ENCODE measurements at regions not wholly inside any gene's neighbourhood (a gene's known extent, or its start where the extent isn't known, plus 50 kb on each side); places are given as distances from the start of the nearest gene placed in this dataset.

DNA sequence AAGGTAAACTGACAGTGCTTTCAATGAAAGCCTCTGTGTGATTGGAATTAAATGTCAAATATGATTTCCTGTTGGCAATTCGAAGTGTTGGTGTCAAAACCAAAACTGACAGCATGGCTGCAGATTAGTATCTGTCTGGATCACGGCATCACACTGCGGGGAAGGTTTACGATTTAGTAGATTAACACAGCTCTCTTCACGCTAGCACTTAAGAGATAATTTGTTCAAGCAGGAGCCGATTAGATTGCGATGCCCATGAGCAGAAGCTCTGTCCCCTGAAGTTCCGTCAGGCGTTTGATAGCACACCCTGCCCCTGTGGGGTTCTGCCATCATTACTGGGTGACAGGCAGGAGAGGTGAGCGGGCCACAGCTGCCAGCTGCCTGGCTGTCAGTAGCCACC, 279.5 kb upstream of the AUTS2 start:
- no peak for DNase-seq

- no peak for DNase-seq
These were observed 269.8 kb upstream of the AUTS2 start for GRCh38 chr7:69328516-69328915.

DNA sequence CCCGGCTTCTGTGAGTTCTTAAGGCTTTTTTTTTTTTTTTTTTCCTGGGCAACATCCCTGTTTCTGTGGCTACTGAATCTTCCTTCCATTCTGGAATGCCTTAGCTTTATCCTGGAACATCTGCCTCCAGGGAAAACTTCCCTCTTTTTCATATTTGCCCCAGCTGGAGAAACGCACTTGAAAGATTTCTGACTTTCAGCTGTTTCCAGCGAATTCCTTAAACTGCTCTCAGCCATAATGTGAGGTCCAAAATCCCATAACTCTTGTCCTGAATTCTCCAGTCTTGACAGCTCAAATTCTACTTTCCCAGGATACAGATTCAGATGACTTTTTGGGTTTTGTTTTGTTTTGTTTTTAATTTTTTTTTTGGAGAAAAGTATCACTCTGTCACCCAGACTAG, 263.6 kb upstream of the AUTS2 start:
- no peak for DNase-seq

DNA sequence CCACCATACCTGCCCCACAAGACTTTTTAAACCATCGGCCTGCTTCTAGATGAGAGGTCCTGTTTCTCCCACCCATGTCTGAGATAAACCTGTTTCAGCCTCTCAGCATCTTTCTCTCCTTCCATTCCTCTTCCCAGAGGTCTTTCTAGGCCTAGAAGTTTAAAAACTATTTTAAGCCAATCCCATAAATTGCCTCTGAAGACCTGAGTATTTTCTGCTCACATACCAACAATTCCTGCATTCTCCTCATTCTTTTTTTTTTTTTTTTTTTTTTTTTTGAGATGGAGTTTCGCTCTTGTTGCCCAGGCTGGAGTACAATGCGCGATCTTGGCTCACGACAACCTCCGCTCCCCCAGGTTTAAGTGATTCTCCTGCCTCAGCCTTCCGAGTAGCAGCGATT, 262.9 kb upstream of the AUTS2 start:
- DNase-seq = no peak

DNA sequence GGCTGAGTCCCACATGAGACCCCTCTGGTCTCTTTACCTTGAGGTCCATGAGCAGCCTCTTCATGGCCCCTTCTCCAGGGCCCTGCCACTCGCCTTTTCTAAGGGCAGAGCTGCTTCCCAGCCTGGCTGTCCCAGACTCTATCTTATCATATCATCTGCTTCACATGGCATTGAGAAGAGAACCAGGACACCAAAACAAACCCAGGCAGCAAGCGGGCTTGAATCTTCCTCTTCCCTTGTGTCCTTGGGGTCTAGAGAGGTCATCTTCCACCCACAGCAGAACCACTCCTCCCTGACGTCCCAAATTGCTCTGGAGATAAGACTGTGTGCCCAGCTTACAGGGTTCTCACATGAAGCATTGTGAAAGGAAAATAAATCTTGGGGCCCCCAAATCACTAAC, 261.3 kb upstream of the AUTS2 start:
- DNase-seq = no peak

DNA sequence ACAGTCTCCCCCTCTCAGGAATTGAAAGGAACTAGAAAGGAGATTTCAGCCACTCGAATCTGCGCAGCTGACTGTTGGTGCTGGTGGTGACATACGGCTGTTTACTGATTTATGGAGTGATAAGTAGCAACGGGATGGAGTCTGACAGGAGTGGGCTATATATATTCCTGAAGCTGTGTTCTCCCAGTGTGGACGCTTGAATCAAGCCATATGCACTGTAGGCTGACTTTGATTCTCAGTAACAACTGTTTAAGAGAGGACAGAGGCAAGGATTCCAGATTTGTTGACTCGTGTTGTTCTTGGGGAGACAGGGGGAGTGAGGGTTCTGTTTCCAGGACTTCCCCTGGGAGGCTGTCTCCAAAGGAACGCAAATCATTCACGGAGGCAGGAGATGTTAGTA, 260.1 kb upstream of the AUTS2 start:
- no peak for DNase-seq

DNA sequence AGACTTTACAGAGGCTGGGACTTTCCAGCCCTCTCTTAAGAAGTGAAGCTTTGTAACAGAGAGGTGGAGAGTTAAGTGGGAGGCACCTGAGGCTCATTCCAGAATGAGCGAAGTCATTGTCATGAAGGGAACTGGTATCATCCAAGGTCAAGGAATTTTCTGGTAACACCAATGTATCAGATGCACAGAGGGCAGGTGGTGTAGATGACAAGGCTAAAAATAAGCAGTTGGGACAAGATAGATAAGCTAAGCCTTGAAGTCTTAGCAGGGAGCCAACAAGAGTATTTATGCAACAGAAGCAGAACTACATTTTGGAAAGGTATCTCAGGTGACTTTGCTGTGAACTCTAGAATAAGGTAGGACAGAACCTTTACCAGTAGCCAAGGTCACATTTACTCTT, 257.0 kb upstream of the AUTS2 start:
- no peak for DNase-seq

DNA sequence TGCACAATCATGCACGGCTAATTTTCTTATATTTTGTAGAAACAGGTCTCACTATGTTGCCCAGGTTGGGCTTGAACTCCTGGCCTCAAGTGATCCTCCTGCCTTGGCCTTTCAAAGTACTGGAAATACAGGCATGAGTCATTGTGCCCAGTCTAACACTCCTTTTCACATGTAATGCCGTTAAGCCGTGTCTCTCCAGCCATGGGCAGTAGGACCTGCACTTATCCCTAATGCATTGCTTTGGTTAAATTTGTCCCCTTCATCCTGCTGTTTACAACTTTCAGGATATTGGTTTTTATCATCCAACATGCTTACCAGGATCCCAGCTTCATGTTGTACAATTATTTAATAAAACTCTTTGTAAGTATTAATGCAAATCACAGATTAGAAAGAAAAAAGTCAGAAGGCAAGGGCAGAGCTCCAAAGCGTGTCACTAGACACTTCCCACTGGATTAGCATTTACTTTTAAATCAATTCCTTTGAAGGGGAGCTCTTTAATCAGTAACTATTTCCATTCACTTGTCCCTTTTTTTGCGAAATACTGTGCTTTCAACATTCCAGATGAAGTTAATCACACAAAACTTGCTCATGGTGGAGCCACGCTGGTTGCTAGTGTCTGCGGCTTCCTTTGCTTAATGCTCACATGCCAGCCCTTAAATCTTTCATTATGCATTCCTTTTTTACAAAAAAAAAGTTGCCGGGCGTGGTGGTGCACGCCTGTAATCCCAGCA, 256.0 kb upstream of the AUTS2 start:
- DNase-seq = no peak

DNA sequence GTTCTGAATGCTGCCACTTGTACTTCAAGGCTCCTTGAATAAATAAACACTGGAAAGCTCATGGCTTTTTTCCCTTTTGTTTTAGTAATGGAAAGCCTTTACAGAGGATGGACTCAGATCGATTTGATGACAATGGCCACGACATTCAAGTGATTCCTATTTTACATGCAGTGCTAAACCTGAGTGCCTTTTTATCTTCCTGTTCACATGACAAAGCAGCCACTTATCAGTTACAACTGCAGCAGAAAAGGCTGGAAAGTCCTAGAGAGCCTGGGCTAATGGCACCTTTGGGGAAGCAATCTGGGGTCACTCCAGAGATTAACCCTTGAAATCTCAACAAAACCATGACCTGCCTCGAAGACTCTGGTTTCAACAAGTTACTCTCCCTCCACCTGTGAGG, 249.0 kb upstream of the AUTS2 start:
- DNase-seq = no peak

DNA sequence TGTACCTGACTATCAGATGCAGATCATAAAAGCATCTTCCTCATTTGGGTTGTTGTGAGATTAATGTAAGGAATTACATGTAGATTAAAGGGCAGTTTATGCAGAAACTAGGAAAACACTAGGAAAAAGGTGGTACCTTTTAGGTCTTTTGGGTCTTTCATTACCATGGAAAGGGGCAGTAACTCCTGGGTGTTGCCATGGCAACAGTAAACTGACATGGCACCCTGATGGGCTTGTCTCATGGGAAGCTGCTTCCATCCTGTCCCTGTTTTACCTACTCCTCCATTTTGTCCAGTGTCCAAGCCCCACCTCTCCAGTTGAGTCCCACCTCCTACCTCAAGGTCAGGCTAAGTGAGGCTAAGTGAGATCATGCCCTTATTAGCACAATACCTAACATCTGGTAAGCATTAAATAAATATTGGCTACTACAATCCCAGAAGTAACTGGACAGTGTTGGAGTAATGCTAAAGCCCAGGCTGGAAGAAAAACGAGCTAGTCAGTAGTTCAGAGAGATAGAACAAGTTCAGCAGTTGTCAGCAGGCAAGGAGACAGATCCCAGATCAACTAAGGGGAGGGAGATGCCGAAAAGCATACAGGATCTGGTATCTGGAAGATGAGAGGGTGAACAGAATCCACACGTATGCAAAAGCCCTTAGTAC, 240.0 kb upstream of the AUTS2 start:
- DNase-seq = no peak

- no peak for DNase-seq
These were observed 239.1 kb upstream of the AUTS2 start for GRCh38 chr7:69359003-69359700.

DNA sequence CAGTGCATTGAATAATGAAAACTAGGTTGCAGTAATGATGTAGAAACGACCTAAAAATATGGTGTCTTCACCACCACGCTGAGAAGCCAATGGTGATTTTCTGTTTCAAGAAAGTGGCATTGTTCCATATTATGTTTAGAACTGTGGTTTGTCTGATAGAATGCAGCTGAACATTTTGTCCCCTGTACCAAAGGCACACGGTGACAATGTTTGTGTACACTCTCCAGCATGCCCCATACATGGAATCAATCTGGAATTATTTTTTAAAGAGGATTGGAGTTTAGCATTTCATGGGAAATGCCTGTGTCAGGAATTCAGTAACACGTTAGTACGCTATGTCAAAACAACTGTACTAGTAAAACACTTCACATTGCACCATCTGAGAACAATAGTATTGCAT, 237.4 kb upstream of the AUTS2 start:
- DNase-seq = no peak

- no peak for DNase-seq
These were observed 235.1 kb upstream of the AUTS2 start for GRCh38 chr7:69363136-69363535.

DNA sequence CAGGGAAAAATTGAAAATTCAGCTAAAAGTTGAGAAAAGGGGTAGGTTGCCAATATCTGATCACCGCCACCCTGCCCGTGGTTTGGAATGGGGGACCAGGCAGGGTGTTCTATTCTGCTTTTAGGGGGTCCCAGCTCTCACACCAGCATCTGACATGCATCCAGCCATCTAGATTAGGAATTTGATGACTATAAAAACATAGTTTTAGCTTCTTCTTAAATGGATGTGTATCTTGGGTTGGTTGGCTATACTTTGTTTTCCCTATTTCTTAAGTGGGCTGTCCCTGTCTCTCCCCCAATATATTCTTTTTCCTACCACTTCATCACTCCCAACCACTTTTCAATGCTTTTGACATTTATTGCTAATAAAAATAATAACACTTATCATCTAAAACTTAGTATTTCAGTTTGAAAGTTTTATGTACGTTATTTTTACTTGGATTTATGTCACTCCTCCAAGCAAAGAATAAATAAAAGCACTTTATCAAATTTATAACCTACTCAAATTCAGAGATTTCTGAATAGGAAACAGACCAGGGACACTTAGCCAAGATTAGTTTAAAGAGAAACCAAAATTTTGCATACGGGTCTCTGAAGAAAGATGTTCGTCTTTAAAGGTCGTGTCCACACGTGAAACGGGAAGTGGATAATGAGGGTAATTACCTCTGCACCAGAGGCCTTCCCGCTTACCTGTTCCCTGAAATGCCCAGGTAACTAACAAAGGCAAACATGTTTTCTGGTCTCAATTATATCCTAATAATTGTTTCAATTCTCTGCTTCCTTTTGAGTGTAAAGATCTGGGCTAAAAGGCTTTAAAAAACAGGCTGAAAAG, 233.2 kb upstream of the AUTS2 start:
- DNase-seq = no peak

GRCh38 chr7:69365651-69366192, 232.6 kb upstream of the AUTS2 start:
- peak; percentile 50 for DNase-seq

- DNase-seq = no peak
These were observed 230.5 kb upstream of the AUTS2 start for GRCh38 chr7:69367780-69368179.

DNA sequence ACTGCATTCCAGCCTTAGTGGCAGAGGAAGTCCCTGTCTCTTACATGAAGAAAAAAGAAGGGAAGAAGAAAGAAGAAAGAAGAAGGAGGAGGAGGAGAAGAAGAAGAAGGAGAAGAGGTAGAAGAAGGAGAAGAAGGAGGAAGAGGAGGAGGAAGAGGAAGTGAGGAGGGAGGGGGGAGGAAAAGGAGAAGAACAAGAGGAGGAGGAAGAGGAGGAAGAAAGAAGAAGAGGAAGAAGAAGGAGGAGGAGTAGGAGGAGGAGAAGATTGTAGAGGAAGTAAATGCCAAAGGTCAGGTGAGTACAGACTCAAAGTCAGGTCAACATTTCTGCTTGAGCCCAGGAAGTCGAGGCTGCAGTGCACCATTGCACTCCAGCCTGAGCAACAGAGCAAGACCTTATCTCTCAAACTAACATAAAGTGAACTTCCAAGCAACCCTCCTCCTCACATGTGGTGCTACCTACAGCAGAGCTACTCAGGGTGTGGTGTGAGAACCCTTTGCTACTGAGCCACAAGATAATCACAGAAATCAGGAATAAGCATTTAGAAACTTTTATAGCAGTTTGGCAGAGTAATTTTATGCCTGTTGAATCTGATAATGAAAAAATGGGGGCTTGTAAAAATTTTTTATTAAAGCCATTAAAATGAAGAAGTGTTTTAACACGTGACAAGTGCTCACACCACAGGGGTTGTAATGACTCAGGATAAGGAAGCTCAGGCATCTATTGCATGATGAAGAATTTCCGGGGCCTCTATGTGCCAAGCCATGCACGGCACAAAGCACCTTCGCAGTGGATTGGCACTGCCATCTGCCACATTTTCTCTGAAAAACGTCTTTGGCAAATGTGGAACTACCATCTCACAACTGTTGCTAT, 224.9 kb upstream of the AUTS2 start:
- no peak for DNase-seq

GRCh38 chr7:69374044-69374425, 224.2 kb upstream of the AUTS2 start:
- DNase-seq = no peak

GRCh38 chr7:69377191-69377590, 221.1 kb upstream of the AUTS2 start:
- DNase-seq = no peak

- no peak for DNase-seq
These were observed 209.7 kb upstream of the AUTS2 start for GRCh38 chr7:69388452-69389137.

GRCh38 chr7:69389216-69389615, 209.1 kb upstream of the AUTS2 start:
- DNase-seq = no peak

Measured in NCI-H2171 (cell line).